B cell (primary cell): ENCODE measurements at regions not wholly inside any gene's neighbourhood (a gene's known extent, or its start where the extent isn't known, plus 50 kb on each side); places are given as distances from the start of the nearest gene placed in this dataset.

Experiments
- ATAC-seq: fragments of 200-7000 bp; cut with Tn5 transposase; one replicate; pipeline ENCODE4 v1.10.0; 2021; ENCODE audit warnings: low read depth, mild to moderate bottlenecking, moderate number of reproducible peaks, moderate library complexity
- CTCF ChIA-PET: fragments of 350-600 bp; sonication (Branson Sonifier 250); formaldehyde crosslinking; loops from one replicate; lab custom pipeline; 2021; ENCODE audit warnings: antibody characterized with exemption, inconsistent platforms; lab: Charles Lee
- POLR2A ChIA-PET: fragments of 350-600 bp; sonication (Branson Sonifier 250); formaldehyde crosslinking; loops from one replicate; lab custom pipeline; 2021; ENCODE audit warnings: antibody characterized with exemption; lab: Charles Lee
- DNase-seq: peaks from one replicate; pipeline ENCODE4 v3.0.0; 2013
- H2AFZ ChIP-seq: 2 replicates; pipeline ENCODE4 v1.6.1; 2012; ENCODE audit warnings: mild to moderate bottlenecking, low read depth, low read length; ENCODE audit not compliant: insufficient read depth, poor library complexity, severe bottlenecking
- H3K27ac ChIP-seq, 2 donors: 1 replicate in 1 of 2; 2 replicates in 1 of 2; pipeline ENCODE4 v1.5.1; 2012 to 2013; ENCODE audit warnings: low read length in 2 of 2, mild to moderate bottlenecking in 2 of 2, moderate library complexity in 1 of 2
- H3K27me3 ChIP-seq, 4 experiments: fragments of 200-600 bp in 1 of 4; sonication (generic) in 1 of 4; replicated peaks in 1 of 4; 1 replicate in 2 of 4; 2 replicates in 2 of 4; pipeline versions ENCODE4 v1.6.1 to v1.7.0; 2013 to 2016; ENCODE audit warnings: low read length in 3 of 4, mild to moderate bottlenecking in 2 of 4, mixed read lengths in 1 of 4, moderate library complexity in 1 of 4; ENCODE audit not compliant: insufficient read depth in 4 of 4, control insufficient read depth in 3 of 4; ENCODE audit errors: control extremely low read depth in 1 of 4
- H3K36me3 ChIP-seq, 2 experiments: replicated peaks in 1 of 2; 1 replicate in 1 of 2; 2 replicates in 1 of 2; pipeline versions ENCODE4 v1.6.1 to v1.7.1; 2013; ENCODE audit warnings: low read length in 1 of 2; ENCODE audit not compliant: insufficient read depth in 2 of 2, control insufficient read depth in 1 of 2; ENCODE audit errors: control extremely low read depth in 1 of 2, extremely low read depth in 1 of 2
- H3K4me1 ChIP-seq, 2 donors: fragments of 200-600 bp in 1 of 2; sonication (generic) in 1 of 2; 1 replicate in 1 of 2; 2 replicates in 1 of 2; pipeline versions ENCODE4 v1.5.1 to v1.6.1; 2013 to 2017; ENCODE audit warnings: low read length in 2 of 2; ENCODE audit not compliant: control insufficient read depth in 2 of 2, insufficient read depth in 2 of 2
- H3K4me2 ChIP-seq: replicated peaks from 2 replicates; pipeline ENCODE3; 2012; ENCODE audit warnings: mild to moderate bottlenecking, low read depth, low read length; ENCODE audit not compliant: poor library complexity, severe bottlenecking
- H3K4me3 ChIP-seq, 5 experiments: fragments of 200-600 bp in 1 of 5; sonication (generic) in 1 of 5; 1 replicate in 3 of 5; 2 replicates in 2 of 5; pipeline versions ENCODE4 v1.5.1 to v1.7.0; 2011 to 2016; ENCODE audit warnings: low read length in 4 of 5, mild to moderate bottlenecking in 4 of 5, low read depth in 2 of 5, control low read depth in 1 of 5, moderate library complexity in 1 of 5; ENCODE audit not compliant: insufficient read depth in 1 of 5; ENCODE audit errors: control extremely low read depth in 1 of 5, extremely low read depth in 1 of 5
- H3K79me2 ChIP-seq: fragments of 200-600 bp; sonication (generic); one replicate; pipeline ENCODE4 v1.6.0; 2016; ENCODE audit warnings: low read length; ENCODE audit not compliant: control insufficient read depth, insufficient read depth
- H3K9ac ChIP-seq: fragments of 200-600 bp; sonication (generic); 2 replicates; pipeline ENCODE4 v1.6.1; 2017; ENCODE audit warnings: mild to moderate bottlenecking, low read length, moderate library complexity
- H3K9me3 ChIP-seq, 3 donors: one replicate each; pipeline versions ENCODE4 v1.6.1 to v1.7.1; 2013; ENCODE audit warnings: low read length in 2 of 3; ENCODE audit not compliant: control insufficient read depth in 2 of 3, insufficient read depth in 1 of 3; ENCODE audit errors: control extremely low read depth in 1 of 3
- H4K20me1 ChIP-seq: 2 replicates; pipeline ENCODE4 v1.6.0; 2012; ENCODE audit warnings: mild to moderate bottlenecking, low read length; ENCODE audit not compliant: insufficient read depth, control insufficient read depth, poor library complexity, severe bottlenecking
- H3K27ac Mint-ChIP-seq: one replicate; pipeline ENCODE4 v1.8.0; 2021; ENCODE audit warnings: mixed read lengths
- H3K27me3 Mint-ChIP-seq: one replicate; pipeline ENCODE4 v1.8.0; 2021; ENCODE audit warnings: mixed read lengths
- H3K4me1 Mint-ChIP-seq: one replicate; pipeline ENCODE4 v1.8.0; 2021; ENCODE audit warnings: mixed read lengths
- H3K4me3 Mint-ChIP-seq: one replicate; pipeline ENCODE4 v1.8.0; 2021; ENCODE audit warnings: mixed read lengths
- H3K9me3 Mint-ChIP-seq: one replicate; pipeline ENCODE4 v1.8.0; 2022; ENCODE audit warnings: mixed read lengths; ENCODE audit not compliant: insufficient read depth
- EZH2 ChIP-seq: IDR thresholded peaks from 2 replicates; pipeline ENCODE4 v1.6.1; 2012; ENCODE audit warnings: borderline replicate concordance, low read depth, mild to moderate bottlenecking, moderate library complexity, low read length; ENCODE audit not compliant: insufficient read depth, poor library complexity, severe bottlenecking
- WGBS: methylation state at CpG from one replicate; pipeline ENCODE4 v1.1.5; 2013; ENCODE audit warnings: missing lambda C conversion rate; ENCODE audit not compliant: insufficient coverage; 5-methylcytosine and 5-hydroxymethylcytosine counted together
- intact Hi-C: fragments of 100-400 bp; cut with micrococcal nuclease; formaldehyde crosslinking; loops from one replicate; pipeline ENCODE4 v1.10.0; 2022
- TF ChIP-seq, protein P1 (sequence below): fragments of 200-600 bp; IDR thresholded peaks from one replicate; pipeline ENCODE4 v1.8.0; 2022; ENCODE audit warnings: antibody characterized with exemption, mild to moderate bottlenecking

DNA sequence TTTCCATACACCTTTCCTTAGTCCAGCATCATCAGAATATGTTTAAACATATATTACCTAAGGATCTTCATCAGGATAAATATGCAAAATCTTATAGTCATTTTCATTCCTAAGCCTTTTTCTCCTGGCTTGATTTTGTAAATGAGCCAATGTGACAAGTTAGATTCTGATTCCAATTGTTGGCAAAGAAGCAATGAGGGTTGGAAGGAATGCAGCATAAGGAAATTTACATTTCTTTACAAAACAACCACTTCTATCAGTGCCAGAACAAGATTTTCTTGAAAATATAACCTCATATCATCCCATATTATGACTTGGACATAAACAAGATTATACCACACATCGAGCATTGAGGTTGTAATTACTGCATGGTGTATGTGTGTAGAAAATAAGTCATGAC lies 508.1 kb downstream of the TRAM1L1 start:
- no peak overlapping the region for H2AFZ ChIP-seq
- H4K20me1 ChIP-seq, result no peaks in the 10 kb centered on the region
- H3K9ac ChIP-seq, result no peak overlapping the region
- H3K4me1 ChIP-seq, result no peaks in the 10 kb centered on the region
- H3K4me2 ChIP-seq, result no peak overlapping the region
- H3K4me3 ChIP-seq, result no peak overlapping the region
- ChIA-PET POLR2A (no interaction called here), CTCF (no interaction called here)
- no peak for DNase-seq
- no peak overlapping the region for H3K27ac Mint-ChIP-seq
- TF ChIP-seq, protein P1, sequence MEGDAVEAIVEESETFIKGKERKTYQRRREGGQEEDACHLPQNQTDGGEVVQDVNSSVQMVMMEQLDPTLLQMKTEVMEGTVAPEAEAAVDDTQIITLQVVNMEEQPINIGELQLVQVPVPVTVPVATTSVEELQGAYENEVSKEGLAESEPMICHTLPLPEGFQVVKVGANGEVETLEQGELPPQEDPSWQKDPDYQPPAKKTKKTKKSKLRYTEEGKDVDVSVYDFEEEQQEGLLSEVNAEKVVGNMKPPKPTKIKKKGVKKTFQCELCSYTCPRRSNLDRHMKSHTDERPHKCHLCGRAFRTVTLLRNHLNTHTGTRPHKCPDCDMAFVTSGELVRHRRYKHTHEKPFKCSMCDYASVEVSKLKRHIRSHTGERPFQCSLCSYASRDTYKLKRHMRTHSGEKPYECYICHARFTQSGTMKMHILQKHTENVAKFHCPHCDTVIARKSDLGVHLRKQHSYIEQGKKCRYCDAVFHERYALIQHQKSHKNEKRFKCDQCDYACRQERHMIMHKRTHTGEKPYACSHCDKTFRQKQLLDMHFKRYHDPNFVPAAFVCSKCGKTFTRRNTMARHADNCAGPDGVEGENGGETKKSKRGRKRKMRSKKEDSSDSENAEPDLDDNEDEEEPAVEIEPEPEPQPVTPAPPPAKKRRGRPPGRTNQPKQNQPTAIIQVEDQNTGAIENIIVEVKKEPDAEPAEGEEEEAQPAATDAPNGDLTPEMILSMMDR, result no peak
- no peak for TF ChIP-seq EZH2
- WGBS, result no CpG with 5 or more reads among the region's 1 CpG
- H3K79me2 ChIP-seq, result no peaks in the 10 kb centered on the region
- no peaks in the 10 kb centered on the region for H3K36me3 ChIP-seq
- no peaks in the 10 kb centered on the region for H3K4me1 Mint-ChIP-seq
- ATAC-seq, result no peak
- no peaks in the 10 kb centered on the region for H3K27me3 Mint-ChIP-seq
- H3K9me3 Mint-ChIP-seq, result no peaks in the 10 kb centered on the region
- H3K27ac ChIP-seq, result no peak overlapping the region
- no peaks in the 10 kb centered on the region for H3K27me3 ChIP-seq
- intact Hi-C loops, result no loop called here
- H3K9me3 ChIP-seq, result peaks cover 0 to 3% (median 0%) of the 10 kb centered on the region in 3 donors
- no peak overlapping the region for H3K4me3 Mint-ChIP-seq

DNA sequence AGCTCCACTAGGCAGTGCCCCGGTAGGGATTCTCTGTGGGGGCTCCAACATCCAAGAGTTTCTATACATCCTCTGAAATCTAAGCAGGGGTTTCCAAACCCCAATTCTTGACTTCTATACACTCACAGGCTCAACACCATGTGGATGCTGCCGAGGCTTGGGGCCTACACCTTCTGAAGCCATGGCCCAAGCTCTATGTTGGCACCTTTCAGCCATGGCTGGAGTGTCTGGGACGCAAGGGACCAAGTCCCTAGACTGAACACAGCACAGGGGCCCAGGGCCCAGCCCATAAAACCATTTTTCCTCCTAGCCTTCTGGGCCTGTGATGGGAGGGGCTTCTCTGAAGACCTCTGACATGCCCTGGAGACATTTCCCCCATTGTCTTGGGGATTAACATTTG lies 511.8 kb downstream of the TRAM1L1 start:
- Mint-ChIP-seq H3K27ac (no peak overlapping the region), H3K9me3 (peaks cover 2% of the 10 kb centered on the region), H3K4me3 (no peak overlapping the region), H3K27me3 (no peaks in the 10 kb centered on the region), H3K4me1 (no peaks in the 10 kb centered on the region)
- Histone ChIP-seq H2AFZ (no peak overlapping the region), H3K4me1 (no peaks in the 10 kb centered on the region), H3K27ac (no peak overlapping the region), H3K79me2 (no peaks in the 10 kb centered on the region), H3K27me3 (no peaks in the 10 kb centered on the region), H3K9ac (no peak overlapping the region), H4K20me1 (no peaks in the 10 kb centered on the region), H3K4me2 (no peak overlapping the region), H3K9me3 (peaks cover 0 to 3% (median 0%) of the 10 kb centered on the region in 3 donors), H3K36me3 (no peaks in the 10 kb centered on the region), H3K4me3 (no peak overlapping the region)
- ChIA-PET POLR2A (no interaction called here), CTCF (no interaction called here)
- ATAC-seq (no peak), DNase-seq (no peak)
- intact Hi-C loops, result no loop called here
- WGBS, result 80% methylated on average over 1 of the region's 3 CpGs
- TF ChIP-seq, protein P1, result no peak
- TF ChIP-seq EZH2, result no peak
